Right renal cortex interstitium (tissue), 3 donors: ENCODE measurements at regions not wholly inside any gene's neighbourhood (a gene's known extent, or its start where the extent isn't known, plus 50 kb on each side); places are given as distances from the start of the nearest gene placed in this dataset.
"Not testable (repeated sequence)": the region's sequence is repeated elsewhere in the genome, so short reads cannot be mapped to it uniquely, and the experiment has no call there.

ENCODE experiments used
- DNase-seq, 3 donors: peaks; one replicate each; pipeline ENCODE4 v3.0.0-alpha.2; 2013; ENCODE audit warnings: low read depth in 3 of 3, low spot score in 2 of 3

GRCh38 chr18:39571511-39571910 lies 2005.9 kb upstream of the CELF4 start:
- no peak for DNase-seq

DNA sequence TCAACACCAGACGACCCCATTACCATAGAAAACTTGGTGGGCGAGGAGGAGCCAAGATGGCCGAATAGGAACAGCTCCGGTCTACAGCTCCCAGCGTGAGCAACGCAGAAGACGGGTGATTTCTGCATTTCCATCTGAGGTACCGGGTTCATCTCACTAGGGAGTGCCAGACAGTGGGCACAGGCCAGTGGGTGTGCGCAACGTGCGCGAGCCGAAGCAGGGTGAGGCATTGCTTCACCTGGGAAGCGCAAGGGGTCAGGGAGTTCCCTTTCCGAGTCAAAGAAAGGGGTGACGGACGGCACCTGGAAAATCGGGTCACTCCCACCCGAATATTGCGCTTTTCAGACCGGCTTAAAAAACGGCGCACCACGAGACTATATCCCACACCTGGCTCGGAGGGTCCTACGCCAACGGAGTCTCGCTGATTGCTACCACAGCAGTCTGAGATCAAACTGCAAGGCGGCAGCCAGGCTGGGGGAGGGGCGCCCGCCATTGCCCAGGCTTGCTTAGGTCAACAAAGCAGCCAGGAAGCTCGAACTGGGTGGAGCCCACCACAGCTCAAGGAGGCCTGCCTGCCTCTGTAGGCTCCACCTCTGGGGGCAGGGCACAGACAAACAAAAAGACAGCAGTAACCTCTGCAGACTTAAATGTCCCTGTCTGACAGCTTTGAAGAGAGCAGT lies 2000.1 kb upstream of the CELF4 start:
- not testable (repeated sequence) for DNase-seq

DNA sequence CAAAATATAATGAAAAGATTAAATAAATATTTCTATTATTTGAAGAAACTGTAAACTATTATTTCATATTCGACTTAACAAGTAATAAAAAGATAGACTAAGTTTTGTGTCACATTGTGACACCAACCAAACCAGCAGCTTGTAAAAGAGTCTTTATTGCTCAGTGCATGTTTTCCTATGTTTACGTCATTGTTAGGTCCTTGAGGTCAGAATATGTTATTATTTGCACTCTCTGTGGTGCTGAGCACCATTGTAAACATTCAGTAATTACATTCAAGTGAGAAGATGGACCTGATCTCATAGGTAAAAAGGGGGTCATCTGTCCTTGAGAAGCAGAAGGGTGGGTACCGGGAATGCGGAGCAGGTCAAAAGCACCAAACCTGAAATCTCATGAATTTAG lies 1999.1 kb upstream of the CELF4 start:
- DNase-seq: no peak

- no peak for DNase-seq
Measured at GRCh38 chr18:39561126-39561525, 1995.5 kb upstream of the CELF4 start.

- no peak for DNase-seq
Measured at GRCh38 chr18:39558658-39559057, 1993.1 kb upstream of the CELF4 start.

- DNase-seq: no peak
Measured at GRCh38 chr18:39555496-39555895, 1989.9 kb upstream of the CELF4 start.

DNA sequence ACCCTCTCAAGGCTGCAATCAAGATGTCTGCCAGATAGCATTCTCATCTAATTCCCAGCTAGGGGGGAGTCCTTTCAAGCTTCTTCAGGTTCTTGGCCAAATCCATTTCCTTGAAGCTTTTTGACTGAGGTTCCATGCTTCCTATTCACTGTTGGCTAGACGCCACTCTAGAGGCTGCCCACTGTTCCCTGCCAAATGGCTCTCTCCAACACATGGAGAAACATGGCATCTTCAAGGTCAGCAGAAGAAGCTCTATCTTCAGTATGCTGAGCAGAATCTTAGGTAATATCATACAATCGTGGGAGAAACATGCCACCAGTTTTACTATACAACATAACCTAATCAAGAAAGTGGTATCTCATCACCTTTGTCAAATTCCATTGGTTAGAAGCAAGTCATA lies 1985.1 kb upstream of the CELF4 start:
- no peak for DNase-seq

GRCh38 chr18:39549144-39549543 lies 1983.5 kb upstream of the CELF4 start:
- DNase-seq: no peak

GRCh38 chr18:39531659-39532058 lies 1966.1 kb upstream of the CELF4 start:
- DNase-seq: no peak

- no peak for DNase-seq
Measured at GRCh38 chr18:39529358-39529757, 1963.8 kb upstream of the CELF4 start.

DNA sequence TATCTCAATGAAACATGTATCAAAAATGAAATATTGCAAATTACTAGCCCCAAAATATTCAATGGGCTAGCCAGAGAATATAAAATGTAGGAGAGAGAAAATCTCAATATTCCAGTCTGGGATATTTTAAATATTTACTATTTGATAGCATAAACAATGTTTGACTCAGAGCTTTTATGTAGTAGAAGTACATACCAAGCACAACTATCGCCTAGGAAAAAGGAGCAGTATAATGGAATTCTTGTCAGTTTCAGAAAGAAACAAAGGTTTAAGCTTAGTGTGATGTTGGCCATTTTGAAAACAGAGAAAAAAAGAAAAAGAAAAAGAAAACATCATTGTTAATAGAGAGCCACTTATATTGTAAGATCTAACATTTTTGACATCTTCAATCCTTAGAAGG lies 1961.9 kb upstream of the CELF4 start:
- no peak for DNase-seq

DNA sequence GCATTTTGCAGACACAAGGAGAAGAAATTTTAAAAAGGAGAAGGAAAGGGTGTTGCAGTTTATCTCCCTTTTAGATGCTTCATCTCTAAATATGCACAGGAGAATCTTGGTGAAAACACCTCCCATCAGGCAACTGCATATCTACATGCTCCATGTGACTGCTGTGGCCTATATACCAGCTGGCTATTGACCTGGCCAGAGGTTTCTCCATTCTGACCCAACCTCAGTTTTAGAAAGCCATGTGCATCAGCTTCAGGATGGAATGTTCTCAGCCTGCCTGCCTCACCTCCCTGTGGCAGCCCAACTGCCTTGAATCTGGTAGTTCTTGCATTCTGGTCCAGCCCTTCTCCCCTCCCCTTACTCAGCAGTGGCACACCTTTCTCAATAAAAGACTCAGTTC lies 1958.8 kb upstream of the CELF4 start:
- DNase-seq: no peak

- no peak for DNase-seq
Measured at GRCh38 chr18:39523281-39523680, 1957.7 kb upstream of the CELF4 start.

GRCh38 chr18:39521164-39521563 lies 1955.6 kb upstream of the CELF4 start:
- DNase-seq: no peak

GRCh38 chr18:39519741-39520140 lies 1954.1 kb upstream of the CELF4 start:
- DNase-seq: no peak

DNA sequence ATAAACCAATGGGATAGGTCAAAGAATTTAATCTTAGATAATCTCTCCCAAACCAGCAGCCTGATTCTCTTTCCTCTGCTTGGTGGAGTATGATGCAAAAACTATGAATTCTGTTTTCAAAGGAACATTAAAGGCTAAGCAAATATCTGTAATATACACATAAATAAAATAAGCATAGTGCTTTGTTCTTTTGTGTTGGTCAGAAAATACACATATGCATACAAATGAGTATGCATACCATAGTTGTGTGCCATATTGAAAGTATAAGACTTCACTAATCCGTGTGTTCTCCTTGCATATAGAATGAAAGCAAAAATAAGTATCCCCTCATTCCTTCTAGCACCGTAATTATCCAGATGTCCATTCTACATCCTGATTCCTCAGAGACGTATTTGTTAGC lies 1949.7 kb upstream of the CELF4 start:
- no peak for DNase-seq

DNA sequence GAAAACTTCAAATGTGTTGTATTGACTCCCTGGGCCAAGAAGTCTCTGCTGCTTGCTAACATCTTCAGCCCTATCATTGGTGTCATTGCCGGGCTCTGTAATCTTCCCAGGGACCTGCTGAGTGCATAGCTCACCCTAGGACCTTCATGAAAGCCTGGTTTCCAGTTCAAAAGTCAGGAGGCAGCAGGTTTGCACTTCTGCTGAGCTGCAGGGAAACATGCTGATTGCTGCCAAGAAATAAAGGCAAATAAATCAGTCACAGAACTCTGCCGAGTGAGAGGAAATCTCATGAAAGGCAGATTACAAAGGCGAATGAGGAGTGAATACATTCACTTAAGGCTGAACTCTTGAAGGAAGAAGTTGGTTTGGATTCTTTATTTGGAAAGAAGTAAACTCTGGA lies 1947.6 kb upstream of the CELF4 start:
- DNase-seq: no peak

DNA sequence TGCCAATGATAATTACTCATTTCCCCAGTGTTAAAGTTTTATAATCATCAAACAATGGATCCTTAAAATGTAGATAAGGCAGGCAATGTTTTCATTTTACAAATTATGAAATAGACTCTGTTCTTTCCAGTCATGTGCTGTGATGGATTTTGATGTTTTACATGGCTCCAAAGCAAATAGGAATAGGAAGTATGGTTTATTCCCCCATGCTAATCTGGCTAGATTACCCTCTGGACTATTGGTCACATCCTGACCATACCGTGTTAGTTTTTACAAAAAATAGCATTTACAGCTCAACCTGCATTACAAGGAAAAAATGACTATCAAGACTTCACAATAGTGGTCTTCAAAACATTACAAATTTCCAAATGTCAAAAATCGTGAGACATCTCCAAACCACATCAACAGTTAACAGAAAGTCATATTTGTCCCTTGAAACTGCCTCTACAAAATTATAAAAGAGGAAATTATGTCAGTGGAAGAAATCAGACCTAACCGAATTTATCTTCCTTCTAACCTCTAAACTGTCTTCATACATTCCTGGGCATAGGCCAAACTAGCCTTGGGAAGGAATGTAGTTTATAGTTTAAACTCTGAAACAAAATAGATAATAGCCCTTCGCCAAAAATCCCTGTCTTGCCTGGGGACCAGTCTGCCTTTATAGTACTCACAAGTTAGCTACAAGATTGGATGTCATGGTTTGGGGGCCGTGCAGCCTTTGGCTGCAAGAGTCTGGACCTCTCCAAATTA lies 1941.2 kb upstream of the CELF4 start:
- DNase-seq: no peak

DNA sequence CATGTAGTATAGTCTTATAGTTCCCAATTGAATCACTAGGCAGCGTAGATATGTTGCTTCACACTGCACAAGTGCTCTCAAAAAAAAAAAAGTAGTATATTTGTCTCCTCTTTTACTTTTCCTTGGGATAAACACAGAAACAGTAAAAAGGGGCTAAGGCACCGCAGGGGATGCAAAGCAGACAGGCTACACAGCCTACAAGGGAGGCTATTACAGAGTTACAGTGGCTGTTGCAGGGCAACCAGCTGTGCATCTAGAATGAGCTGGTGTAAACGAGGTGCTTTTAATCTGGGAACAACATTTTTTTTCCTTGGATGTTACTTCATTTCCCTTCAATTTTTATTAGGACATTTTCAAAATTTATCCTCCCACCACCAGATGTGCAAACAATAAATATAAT lies 1934.7 kb upstream of the CELF4 start:
- DNase-seq: no peak

DNA sequence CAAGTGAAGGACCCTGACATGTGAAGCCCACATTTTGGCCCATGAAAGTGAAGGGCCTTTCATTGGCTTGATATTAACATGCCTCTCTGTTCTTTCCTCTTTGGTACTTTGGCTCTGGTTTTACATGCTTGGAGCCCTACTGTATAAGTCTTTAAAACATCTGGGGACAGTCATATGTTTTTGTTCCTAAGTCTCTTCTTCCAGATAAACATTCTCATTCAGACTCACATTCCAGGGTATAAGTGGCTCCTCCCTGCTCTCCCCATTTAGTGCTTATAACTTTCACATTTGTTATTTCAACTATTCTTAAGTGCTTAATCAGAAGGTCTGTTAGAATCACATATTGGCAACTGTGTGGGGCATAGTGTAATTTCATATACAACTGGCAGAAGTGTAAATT lies 1932.2 kb upstream of the CELF4 start:
- DNase-seq: no peak

DNA sequence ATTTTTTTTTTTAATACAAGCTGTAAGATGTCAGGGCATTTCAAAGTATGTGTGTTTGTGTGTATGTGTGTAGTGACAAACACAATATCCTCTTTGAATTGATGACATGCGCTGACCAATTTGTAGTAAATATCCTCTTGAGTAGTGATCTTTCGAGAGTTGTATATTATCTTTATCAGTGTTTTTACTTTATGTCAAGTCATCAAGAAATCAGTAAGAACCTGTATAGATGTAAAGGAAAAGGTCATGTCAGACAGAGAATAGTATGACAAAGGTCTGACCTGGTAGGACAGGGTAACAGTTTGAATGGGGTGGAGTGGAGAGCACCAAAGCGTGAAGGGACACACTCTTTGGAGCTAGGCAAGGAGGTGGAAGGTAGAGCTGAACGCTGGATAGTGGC lies 1931.4 kb upstream of the CELF4 start:
- DNase-seq: no peak

DNA sequence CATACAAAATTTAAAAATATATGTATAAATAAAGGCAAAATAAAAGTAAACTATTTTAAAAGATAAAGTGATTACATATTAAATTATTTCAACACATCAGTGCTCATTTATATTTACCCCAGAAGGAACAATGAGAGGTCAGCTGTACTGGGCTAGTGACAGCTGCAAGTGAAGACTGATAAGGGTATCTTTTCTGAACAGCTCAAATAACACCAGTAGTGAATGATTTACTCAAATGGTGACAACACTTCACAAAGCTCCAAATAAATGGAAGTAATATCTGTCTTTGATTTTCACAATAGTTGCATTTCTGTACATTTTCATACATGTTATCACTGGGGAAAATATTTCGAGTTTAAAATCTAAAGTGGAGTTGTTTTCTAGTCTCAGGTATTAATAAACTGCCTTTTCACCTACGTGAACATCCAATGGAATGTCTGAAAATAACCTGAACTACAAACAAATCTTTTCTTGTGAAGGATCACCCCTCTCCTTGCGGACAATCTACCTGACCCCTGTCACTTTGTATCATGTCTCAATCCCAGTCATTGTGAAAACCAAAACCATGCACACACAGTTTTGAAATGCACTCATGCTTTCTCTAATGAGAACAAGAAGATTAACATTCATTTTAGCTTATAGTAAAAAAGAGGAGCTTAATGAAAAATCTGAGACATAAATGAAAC lies 1928.8 kb upstream of the CELF4 start:
- DNase-seq: no peak
